GM10266 (cell line): ENCODE measurements at regions not wholly inside any gene's neighbourhood (a gene's known extent, or its start where the extent isn't known, plus 50 kb on each side); places are given as distances from the start of the nearest gene placed in this dataset.

Experiments
- DNase-seq: peaks from one replicate; pipeline ENCODE4 v3.0.0; 2012; ENCODE audit errors: extremely low spot score
- CTCF ChIP-seq: IDR thresholded peaks from 2 replicates; pipeline ENCODE4 v1.5.1; 2012; ENCODE audit warnings: mild to moderate bottlenecking, low read depth; ENCODE audit not compliant: control insufficient read depth, insufficient read depth; ENCODE audit errors: missing control alignments

- no peak for TF ChIP-seq CTCF
Observed at GRCh38 chr13:50587645-50588373, 255.7 kb downstream of the DLEU7 start.

GRCh38 chr13:50588491-50589130 lies 254.9 kb downstream of the DLEU7 start:
- no peak for TF ChIP-seq CTCF

More at GRCh38 chr13:50587645-50588373, 255.7 kb downstream of the DLEU7 start:
- no peak for DNase-seq

GRCh38 chr13:50589139-50589538 lies 254.4 kb downstream of the DLEU7 start:
- TF ChIP-seq CTCF = no peak
- DNase-seq = no peak

More at GRCh38 chr13:50588491-50589130, 254.9 kb downstream of the DLEU7 start:
- DNase-seq = no peak

GRCh38 chr13:50589651-50590054 lies 253.8 kb downstream of the DLEU7 start:
- TF ChIP-seq CTCF = no peak
- DNase-seq = no peak

- TF ChIP-seq CTCF = no peak
- no peak for DNase-seq
Observed at GRCh38 chr13:50592412-50593155, 250.9 kb downstream of the DLEU7 start.

GRCh38 chr13:50593207-50593606 lies 250.3 kb downstream of the DLEU7 start:
- no peak for DNase-seq
- TF ChIP-seq CTCF = no peak
